ENCODE measurements at regions not wholly inside any gene's neighbourhood (a gene's known extent, or its start where the extent isn't known, plus 50 kb on each side); places are given as distances from the start of the nearest gene placed in this dataset.

DNA sequence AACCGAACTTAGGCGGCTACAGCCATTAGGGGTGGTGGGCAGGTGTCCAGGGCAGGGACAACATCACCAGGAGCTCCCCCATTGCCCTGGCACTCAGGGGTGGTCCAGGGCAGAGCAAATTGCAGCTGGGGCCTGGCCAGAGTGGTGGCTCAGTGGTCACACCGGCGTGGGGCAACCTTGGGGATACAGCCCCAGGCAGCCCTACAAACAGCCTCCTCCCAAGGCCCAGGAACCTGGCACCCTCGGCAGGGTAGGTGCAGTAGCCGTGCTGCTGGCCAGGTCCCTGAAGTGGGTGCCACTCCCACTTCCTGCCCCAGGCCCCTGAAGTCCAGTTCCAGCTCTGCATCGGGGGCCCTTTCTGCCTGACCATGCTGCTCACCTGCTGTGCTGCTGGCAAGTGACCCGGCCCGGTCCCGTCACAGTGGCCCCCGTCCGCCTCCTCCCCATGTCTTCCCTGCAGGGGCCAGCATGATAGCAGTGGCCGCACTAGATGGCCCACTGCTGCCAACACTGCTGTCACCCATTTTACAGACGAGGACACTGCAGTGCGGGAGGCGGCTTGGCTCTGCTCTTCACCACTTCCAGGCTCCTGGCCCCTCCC is 712.8 kb downstream of the MATN1 start:
- no peak for TF ChIP-seq CTCF (IDR thresholded peaks at IDR 0.05 in 4 of 5, conservative IDR thresholded peaks at IDR 0.05 in 1 of 5)
- no peak for TF ChIP-seq POLR2A (IDR thresholded peaks at IDR 0.05)

Measured in gastrocnemius medialis (tissue), 4 donors.